OCI-LY7 (cell line): ENCODE measurements at regions not wholly inside any gene's neighbourhood (a gene's known extent, or its start where the extent isn't known, plus 50 kb on each side); places are given as distances from the start of the nearest gene placed in this dataset.

Experiments used
- CTCF ChIP-seq: fragments of 200-600 bp; sonication (generic); conservative IDR thresholded peaks from 2 replicates; pipeline ENCODE4 v1.5.1; 2014; ENCODE audit warnings: mild to moderate bottlenecking, antibody characterized with exemption, low read length, moderate library complexity, mixed read lengths
- EZH2phosphoT487 ChIP-seq: fragments of 200-600 bp; sonication (generic); IDR thresholded peaks from 2 replicates; pipeline ENCODE4 v1.6.1; 2018; ENCODE audit warnings: low read depth, borderline replicate concordance, mild to moderate bottlenecking, mixed run types, antibody characterized with exemption, low read length, moderate library complexity, mixed read lengths

DNA sequence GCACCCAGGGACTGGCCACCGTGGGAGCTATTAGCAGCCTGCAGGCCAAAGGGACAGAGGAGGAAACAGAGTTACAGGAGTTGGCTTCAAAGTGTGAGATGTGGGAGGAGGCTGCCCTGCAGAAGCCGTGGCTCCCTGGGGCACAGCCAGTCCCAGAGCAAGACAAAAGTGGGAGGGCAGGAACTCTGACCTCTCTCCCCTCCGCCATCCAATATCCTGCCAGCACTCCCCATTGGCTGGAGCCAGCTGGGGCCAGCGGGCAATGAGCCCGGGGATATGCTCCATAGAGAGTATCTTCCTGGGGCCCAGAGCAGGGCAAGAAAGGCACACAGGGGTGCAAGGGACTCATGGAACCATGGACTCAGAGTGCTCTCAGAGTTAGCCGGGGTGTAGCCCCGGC lies 143.1 kb downstream of the INHBB start:
- TF ChIP-seq CTCF (no peak), EZH2phosphoT487 (no peak)
